GM19238 (cell line): ENCODE measurements at regions not wholly inside any gene's neighbourhood (a gene's known extent, or its start where the extent isn't known, plus 50 kb on each side); places are given as distances from the start of the nearest gene placed in this dataset.
"Not testable (repeated sequence)": the region's sequence is repeated elsewhere in the genome, so short reads cannot be mapped to it uniquely, and the experiment has no call there.

Experiments used
- DNase-seq: peaks from one replicate; pipeline ENCODE4 v3.0.0; 2011; ENCODE audit warnings: low spot score; ENCODE audit not compliant: insufficient read length

- DNase-seq: no peak
Observed at GRCh38 chr5:44543511-44543910, 154.3 kb upstream of the FGF10 start.

GRCh38 chr5:44542470-44542869 is 153.2 kb upstream of the FGF10 start:
- DNase-seq: no peak

GRCh38 chr5:44539602-44539919 is 150.3 kb upstream of the FGF10 start:
- no peak for DNase-seq

- DNase-seq: no peak
Observed at GRCh38 chr5:44538797-44539601, 149.8 kb upstream of the FGF10 start.

- peak; percentile 2 for DNase-seq
Observed at GRCh38 chr5:44536650-44537260, 147.5 kb upstream of the FGF10 start.

- DNase-seq: no peak
Observed at GRCh38 chr5:44535621-44536020, 146.4 kb upstream of the FGF10 start.

- no peak for DNase-seq
Observed at GRCh38 chr5:44532981-44533380, 143.8 kb upstream of the FGF10 start.

- not testable (repeated sequence) for DNase-seq
Observed at GRCh38 chr5:44531756-44532155, 142.5 kb upstream of the FGF10 start.

GRCh38 chr5:44530783-44531182 is 141.6 kb upstream of the FGF10 start:
- DNase-seq: not testable (repeated sequence)

- DNase-seq: no peak
Observed at GRCh38 chr5:44511596-44511995, 122.4 kb upstream of the FGF10 start.

- DNase-seq: no peak
Observed at GRCh38 chr5:44506561-44506960, 117.3 kb upstream of the FGF10 start.

- DNase-seq: no peak
Observed at GRCh38 chr5:44499381-44499780, 110.2 kb upstream of the FGF10 start.

GRCh38 chr5:44497606-44498005 is 108.4 kb upstream of the FGF10 start:
- DNase-seq: no peak

- no peak for DNase-seq
Observed at GRCh38 chr5:44495280-44495679, 106.1 kb upstream of the FGF10 start.

- no peak for DNase-seq
Observed at GRCh38 chr5:44489759-44490158, 100.5 kb upstream of the FGF10 start.

GRCh38 chr5:44486591-44486990 is 97.4 kb upstream of the FGF10 start:
- no peak for DNase-seq

- no peak for DNase-seq
Observed at GRCh38 chr5:44454002-44454401, 64.8 kb upstream of the FGF10 start.

- DNase-seq: no peak
Observed at GRCh38 chr5:44446399-44446798, 57.2 kb upstream of the FGF10 start.

- no peak for DNase-seq
Observed at GRCh38 chr5:44443172-44443571, 54.0 kb upstream of the FGF10 start.

- DNase-seq: no peak
Observed at GRCh38 chr5:44441460-44441859, 52.2 kb upstream of the FGF10 start.

- no peak for DNase-seq
Observed at GRCh38 chr5:44440186-44440585, 51.0 kb upstream of the FGF10 start.
